Osteoblast (primary cell): ENCODE measurements at regions not wholly inside any gene's neighbourhood (a gene's known extent, or its start where the extent isn't known, plus 50 kb on each side); places are given as distances from the start of the nearest gene placed in this dataset.

Experiments used
- DNase-seq: peaks from one replicate; pipeline ENCODE4 v3.0.0; 2011; ENCODE audit warnings: low spot score, mixed read lengths; ENCODE audit not compliant: insufficient read length; ENCODE audit errors: missing footprints
- H2AFZ ChIP-seq: 2 replicates; pipeline ENCODE4 v1.6.0; 2011; ENCODE audit warnings: mild to moderate bottlenecking, low read length
- H3K27ac ChIP-seq: 2 replicates; pipeline ENCODE4 v1.5.1; 2011; ENCODE audit warnings: mild to moderate bottlenecking, low read depth, low read length, moderate library complexity
- H3K27me3 ChIP-seq: 2 replicates; pipeline ENCODE4 v1.6.0; 2012; ENCODE audit warnings: mild to moderate bottlenecking, control low read depth, inconsistent platforms, low read length, moderate library complexity; ENCODE audit not compliant: insufficient read depth
- H3K36me3 ChIP-seq: 2 replicates; pipeline ENCODE4 v1.5.1; 2011; ENCODE audit warnings: mild to moderate bottlenecking, low read length, control low read depth, moderate library complexity; ENCODE audit not compliant: insufficient read depth
- H3K4me1 ChIP-seq: 2 replicates; pipeline ENCODE4 v1.5.1; 2011; ENCODE audit warnings: mild to moderate bottlenecking, low read length, control low read depth, moderate library complexity; ENCODE audit not compliant: insufficient read depth
- H3K4me2 ChIP-seq: 2 replicates; pipeline ENCODE4 v1.6.0; 2011; ENCODE audit warnings: mild to moderate bottlenecking, low read length; ENCODE audit not compliant: insufficient read depth
- H3K4me3 ChIP-seq: fragments of 200-600 bp; sonication (generic); 3 replicates; pipeline ENCODE4 v1.5.1; 2012; ENCODE audit warnings: mild to moderate bottlenecking, low read length, inconsistent platforms; ENCODE audit not compliant: insufficient read depth
- H3K79me2 ChIP-seq: 2 replicates; pipeline ENCODE4 v1.6.0; 2012; ENCODE audit warnings: mild to moderate bottlenecking, low read length, control low read depth, inconsistent platforms; ENCODE audit not compliant: insufficient read depth
- H3K9me3 ChIP-seq: 2 replicates; pipeline ENCODE4 v1.5.1; 2011; ENCODE audit warnings: low read depth, low read length, control low read depth
- H4K20me1 ChIP-seq: 2 replicates; pipeline ENCODE4 v1.6.0; 2012; ENCODE audit warnings: mild to moderate bottlenecking, low read length, control low read depth; ENCODE audit not compliant: insufficient read depth
- TF ChIP-seq, protein P1 (sequence below): IDR thresholded peaks from 2 replicates; pipeline ENCODE4 v1.5.1; 2011; ENCODE audit warnings: mild to moderate bottlenecking, low read depth, low read length, moderate library complexity; ENCODE audit errors: extremely low read depth

DNA sequence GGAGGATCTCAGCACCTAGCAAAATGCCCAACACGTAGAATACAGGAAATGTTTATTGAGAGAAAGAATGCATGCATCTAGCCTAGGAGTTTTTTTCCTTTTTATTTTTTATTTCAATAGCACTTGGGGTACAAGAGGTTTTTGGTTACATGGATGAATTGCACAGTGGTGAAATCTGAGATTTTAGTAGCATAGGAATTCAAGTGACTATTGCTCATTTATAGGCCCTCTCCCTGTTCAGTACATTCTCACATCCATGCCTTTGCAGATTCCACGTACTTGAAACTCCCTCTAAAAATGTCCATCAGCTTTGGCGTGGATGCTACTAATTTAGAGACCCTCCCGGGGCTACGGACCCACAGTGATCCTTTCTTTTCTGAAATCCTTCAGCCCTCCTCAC is 61.7 kb upstream of the PIAS1 start:
- Histone ChIP-seq H3K9me3 (no peaks in the 10 kb centered on the region), H3K4me3 (no peak overlapping the region), H2AFZ (no peak overlapping the region), H4K20me1 (no peaks in the 10 kb centered on the region), H3K36me3 (no peaks in the 10 kb centered on the region), H3K27me3 (peaks cover 16% of the 10 kb centered on the region), H3K4me1 (no peaks in the 10 kb centered on the region), H3K79me2 (no peaks in the 10 kb centered on the region), H3K4me2 (no peak overlapping the region), H3K27ac (no peak overlapping the region)
- TF ChIP-seq, protein P1, sequence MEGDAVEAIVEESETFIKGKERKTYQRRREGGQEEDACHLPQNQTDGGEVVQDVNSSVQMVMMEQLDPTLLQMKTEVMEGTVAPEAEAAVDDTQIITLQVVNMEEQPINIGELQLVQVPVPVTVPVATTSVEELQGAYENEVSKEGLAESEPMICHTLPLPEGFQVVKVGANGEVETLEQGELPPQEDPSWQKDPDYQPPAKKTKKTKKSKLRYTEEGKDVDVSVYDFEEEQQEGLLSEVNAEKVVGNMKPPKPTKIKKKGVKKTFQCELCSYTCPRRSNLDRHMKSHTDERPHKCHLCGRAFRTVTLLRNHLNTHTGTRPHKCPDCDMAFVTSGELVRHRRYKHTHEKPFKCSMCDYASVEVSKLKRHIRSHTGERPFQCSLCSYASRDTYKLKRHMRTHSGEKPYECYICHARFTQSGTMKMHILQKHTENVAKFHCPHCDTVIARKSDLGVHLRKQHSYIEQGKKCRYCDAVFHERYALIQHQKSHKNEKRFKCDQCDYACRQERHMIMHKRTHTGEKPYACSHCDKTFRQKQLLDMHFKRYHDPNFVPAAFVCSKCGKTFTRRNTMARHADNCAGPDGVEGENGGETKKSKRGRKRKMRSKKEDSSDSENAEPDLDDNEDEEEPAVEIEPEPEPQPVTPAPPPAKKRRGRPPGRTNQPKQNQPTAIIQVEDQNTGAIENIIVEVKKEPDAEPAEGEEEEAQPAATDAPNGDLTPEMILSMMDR, result no peak
- DNase-seq, result no peak

DNA sequence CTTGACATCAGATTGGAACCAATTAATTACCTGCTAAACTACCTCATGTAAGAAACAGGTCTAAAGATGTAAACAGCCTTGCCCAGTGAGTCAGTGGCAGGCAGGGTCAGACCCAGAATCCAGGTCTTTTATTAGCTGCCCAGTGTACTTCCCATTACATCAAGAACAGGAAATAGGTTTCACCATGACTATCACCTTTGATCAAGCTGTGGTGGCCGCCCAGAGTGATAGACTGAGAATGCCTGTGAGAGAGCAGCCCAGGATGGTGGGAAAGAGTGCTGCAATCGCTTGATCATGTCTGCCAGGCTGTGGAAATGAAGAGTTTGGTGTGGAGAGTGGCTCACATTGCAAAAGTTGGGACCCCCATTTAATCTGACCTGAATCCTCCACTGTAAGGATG is 61.3 kb upstream of the PIAS1 start:
- peaks cover 14% of the 10 kb centered on the region for H3K27me3 ChIP-seq
- no peak overlapping the region for H3K4me3 ChIP-seq
- H3K4me2 ChIP-seq, result no peak overlapping the region
- TF ChIP-seq, protein P1, result no peak
- no peaks in the 10 kb centered on the region for H4K20me1 ChIP-seq
- H3K36me3 ChIP-seq, result no peaks in the 10 kb centered on the region
- no peak overlapping the region for H2AFZ ChIP-seq
- no peak for DNase-seq
- no peaks in the 10 kb centered on the region for H3K79me2 ChIP-seq
- no peaks in the 10 kb centered on the region for H3K9me3 ChIP-seq
- H3K27ac ChIP-seq, result no peak overlapping the region
- H3K4me1 ChIP-seq, result no peaks in the 10 kb centered on the region

DNA sequence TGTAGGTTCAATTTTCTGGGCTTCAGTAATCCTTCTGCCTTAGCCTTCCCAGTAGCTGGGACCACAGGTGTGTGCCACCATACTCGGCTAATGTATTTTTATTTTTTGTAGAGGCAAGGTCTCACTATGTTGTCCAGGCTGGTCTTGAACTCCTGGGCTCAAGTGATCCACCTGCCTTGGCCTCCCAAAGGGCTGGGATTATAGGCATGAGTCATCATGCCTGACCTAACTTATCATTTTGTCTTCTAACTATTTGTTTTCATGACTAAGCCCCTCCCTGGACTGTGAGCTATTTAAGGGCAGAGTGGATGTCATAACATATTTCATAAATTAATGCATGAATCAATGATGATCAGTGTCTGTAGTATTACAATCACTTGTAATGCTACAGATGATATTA is 56.1 kb upstream of the PIAS1 start:
- H3K4me1 ChIP-seq, result peaks cover 19% of the 10 kb centered on the region
- H3K4me3 ChIP-seq, result no peak overlapping the region
- peak overlapping the region; percentile 57 for H3K27ac ChIP-seq
- H3K27me3 ChIP-seq, result no peaks in the 10 kb centered on the region
- H2AFZ ChIP-seq, result no peak overlapping the region
- TF ChIP-seq, protein P1, result no peak
- no peaks in the 10 kb centered on the region for H3K36me3 ChIP-seq
- no peak for DNase-seq
- peak overlapping the region; percentile 63 for H3K4me2 ChIP-seq
- H3K9me3 ChIP-seq, result no peaks in the 10 kb centered on the region
- H4K20me1 ChIP-seq, result no peaks in the 10 kb centered on the region
- H3K79me2 ChIP-seq, result no peaks in the 10 kb centered on the region

DNA sequence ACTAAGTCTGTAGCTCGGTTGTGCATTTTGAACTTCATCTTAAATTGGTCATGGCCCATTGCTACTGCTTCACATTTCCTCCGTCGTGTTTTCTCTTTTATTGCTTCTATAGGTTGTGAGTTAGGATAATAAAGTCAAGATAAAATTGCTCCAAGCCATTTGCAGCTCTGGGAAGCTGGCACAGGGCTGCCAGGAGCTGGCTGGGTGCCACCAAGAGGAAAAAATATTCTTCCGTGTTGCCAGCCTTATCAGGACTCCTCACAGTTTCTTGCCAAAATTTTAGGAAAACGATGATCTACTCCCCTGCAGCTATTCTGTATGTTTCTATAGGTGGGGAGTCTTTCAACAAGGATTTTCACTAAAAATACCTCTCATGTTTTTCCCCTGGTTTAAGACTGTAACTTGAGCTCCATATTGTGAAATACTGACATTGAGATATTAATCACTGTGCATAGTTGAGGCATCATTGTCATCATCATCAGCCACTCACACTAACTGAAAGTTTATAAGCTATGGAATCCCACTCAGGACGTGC is 55.4 kb upstream of the PIAS1 start:
- Histone ChIP-seq H4K20me1 (no peaks in the 10 kb centered on the region), H3K4me2 (peak overlapping the region; percentile 63), H2AFZ (no peak overlapping the region), H3K9me3 (no peaks in the 10 kb centered on the region), H3K4me1 (peaks cover 19% of the 10 kb centered on the region), H3K4me3 (no peak overlapping the region), H3K27ac (peak overlapping the region; percentile 57), H3K27me3 (no peaks in the 10 kb centered on the region), H3K79me2 (no peaks in the 10 kb centered on the region), H3K36me3 (no peaks in the 10 kb centered on the region)
- DNase-seq, result peak; percentile 81
- TF ChIP-seq, protein P1, result no peak
